NT2/D1 (cell line): ENCODE measurements at regions not wholly inside any gene's neighbourhood (a gene's known extent, or its start where the extent isn't known, plus 50 kb on each side); places are given as distances from the start of the nearest gene placed in this dataset.

Experiments used
- YY1 ChIP-seq: IDR thresholded peaks from 2 replicates; pipeline ENCODE4 v1.6.1; 2011; ENCODE audit not compliant: insufficient read length, insufficient read depth
- ZNF274 ChIP-seq: IDR thresholded peaks from 2 replicates; pipeline ENCODE4 v1.6.1; 2011; ENCODE audit warnings: mild to moderate bottlenecking, low read depth, low read length

GRCh38 chr16:64468515-64469090, 653.3 kb downstream of the CDH11 start:
- TF ChIP-seq ZNF274 = no peak
- no peak for TF ChIP-seq YY1
